SH-SY5Y (cell line): ENCODE measurements at regions not wholly inside any gene's neighbourhood (a gene's known extent, or its start where the extent isn't known, plus 50 kb on each side); places are given as distances from the start of the nearest gene placed in this dataset.

Experiments used
- GATA2 ChIP-seq: IDR thresholded peaks from 2 replicates; pipeline ENCODE4 v1.6.1; 2011; ENCODE audit warnings: mild to moderate bottlenecking, low read depth, low read length
- GATA3 ChIP-seq: IDR thresholded peaks from 2 replicates; pipeline ENCODE4 v1.6.1; 2011; ENCODE audit warnings: low read depth, mild to moderate bottlenecking, low read length, moderate library complexity

DNA sequence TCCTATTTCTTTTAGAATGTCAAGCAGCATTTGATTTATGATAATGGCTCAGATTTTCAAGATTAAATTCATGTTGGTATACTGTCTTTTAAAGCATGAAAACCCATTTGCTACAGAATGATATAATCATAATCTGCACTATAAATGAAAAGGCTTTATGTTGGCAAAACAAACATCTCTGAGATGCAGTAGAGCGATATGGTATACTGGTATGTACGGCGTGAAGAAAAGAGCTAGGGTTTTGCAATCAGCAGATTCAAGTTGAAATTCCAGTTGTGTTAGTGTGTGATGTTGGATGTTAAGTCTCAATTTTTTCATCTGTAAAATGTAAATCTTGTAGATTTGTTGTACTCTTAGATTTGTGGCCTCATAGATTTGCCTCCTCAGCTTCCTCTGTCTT is 53.2 kb upstream of the DYRK2 start:
- no peak for TF ChIP-seq GATA2
- no peak for TF ChIP-seq GATA3
